ENCODE measurements at regions not wholly inside any gene's neighbourhood (a gene's known extent, or its start where the extent isn't known, plus 50 kb on each side); places are given as distances from the start of the nearest gene placed in this dataset.

DNA sequence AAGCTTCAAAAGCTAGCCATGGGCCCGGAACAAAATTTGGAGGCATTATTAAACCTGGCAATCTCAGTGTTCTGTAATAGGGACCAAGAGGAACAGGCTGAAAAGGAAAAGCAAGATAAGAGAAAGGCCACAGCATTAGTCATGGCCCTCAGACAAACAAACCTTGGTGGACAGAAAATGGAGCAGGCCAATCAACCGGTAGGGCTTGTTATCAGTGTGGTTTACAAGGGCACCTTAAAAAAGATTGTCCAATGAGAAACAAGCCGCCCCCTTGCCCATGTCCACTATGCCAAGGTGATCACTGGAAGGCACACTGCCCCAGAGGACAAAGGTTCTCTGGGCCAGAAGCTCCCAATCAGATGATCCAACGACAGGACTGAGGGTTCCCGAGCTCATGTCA is 653.9 kb upstream of the TMEM132C start:
- H3K79me2 ChIP-seq (ENCODE audit: control insufficient read depth, insufficient read depth, low read length) = no peaks in the 10 kb centered on the region
- H3K27me3 Mint-ChIP-seq = no peaks in the 10 kb centered on the region
- WGBS (ENCODE audit: insufficient coverage) = 93% methylated on average over 5 of the region's 5 CpGs
- no peak overlapping the region for H2AFZ ChIP-seq (ENCODE audit: insufficient read depth, low read depth, low read length, poor library complexity, severe bottlenecking)
- no peak overlapping the region for H3K9ac ChIP-seq (ENCODE audit: low read length)
- ATAC-seq (ENCODE audit: low read depth) (no peak), DNase-seq (no peak)
- H3K9me3 Mint-ChIP-seq (ENCODE audit: insufficient read depth) = peaks cover 3% of the 10 kb centered on the region
- no peaks in the 10 kb centered on the region for H3K9me3 ChIP-seq (ENCODE audit: control extremely low read depth in 1 of 3, control insufficient read depth in 2 of 3, insufficient read depth in 1 of 3, low read length in 2 of 3)
- no peaks in the 10 kb centered on the region for H3K36me3 ChIP-seq (replicated peaks in 1 of 2; ENCODE audit: control extremely low read depth in 1 of 2, control insufficient read depth in 1 of 2, extremely low read depth in 1 of 2, insufficient read depth in 2 of 2, low read length in 1 of 2)
- intact Hi-C loops (cut with micrococcal nuclease) = no loop called here
- no peaks in the 10 kb centered on the region for H3K4me1 ChIP-seq (ENCODE audit: control insufficient read depth in 2 of 2, insufficient read depth in 2 of 2, low read length in 2 of 2)
- H3K4me3 ChIP-seq (ENCODE audit: control extremely low read depth in 1 of 5, extremely low read depth in 1 of 5, insufficient read depth in 1 of 5, low read depth in 2 of 5, low read length in 4 of 5) = no peak overlapping the region
- no peak overlapping the region for H3K27ac Mint-ChIP-seq
- POLR2A ChIA-PET = no interaction called here
- H4K20me1 ChIP-seq (ENCODE audit: control insufficient read depth, insufficient read depth, low read length, poor library complexity, severe bottlenecking) = no peaks in the 10 kb centered on the region
- CTCF ChIA-PET = no interaction called here
- H3K27me3 ChIP-seq (replicated peaks in 1 of 4; ENCODE audit: control extremely low read depth in 1 of 4, control insufficient read depth in 3 of 4, insufficient read depth in 4 of 4, low read length in 3 of 4) = no peaks in the 10 kb centered on the region
- TF ChIP-seq EZH2 (IDR thresholded peaks at IDR 0.05; ENCODE audit: borderline replicate concordance, insufficient read depth, low read depth, low read length, poor library complexity, severe bottlenecking) = no peak
- TF ChIP-seq, protein P1, sequence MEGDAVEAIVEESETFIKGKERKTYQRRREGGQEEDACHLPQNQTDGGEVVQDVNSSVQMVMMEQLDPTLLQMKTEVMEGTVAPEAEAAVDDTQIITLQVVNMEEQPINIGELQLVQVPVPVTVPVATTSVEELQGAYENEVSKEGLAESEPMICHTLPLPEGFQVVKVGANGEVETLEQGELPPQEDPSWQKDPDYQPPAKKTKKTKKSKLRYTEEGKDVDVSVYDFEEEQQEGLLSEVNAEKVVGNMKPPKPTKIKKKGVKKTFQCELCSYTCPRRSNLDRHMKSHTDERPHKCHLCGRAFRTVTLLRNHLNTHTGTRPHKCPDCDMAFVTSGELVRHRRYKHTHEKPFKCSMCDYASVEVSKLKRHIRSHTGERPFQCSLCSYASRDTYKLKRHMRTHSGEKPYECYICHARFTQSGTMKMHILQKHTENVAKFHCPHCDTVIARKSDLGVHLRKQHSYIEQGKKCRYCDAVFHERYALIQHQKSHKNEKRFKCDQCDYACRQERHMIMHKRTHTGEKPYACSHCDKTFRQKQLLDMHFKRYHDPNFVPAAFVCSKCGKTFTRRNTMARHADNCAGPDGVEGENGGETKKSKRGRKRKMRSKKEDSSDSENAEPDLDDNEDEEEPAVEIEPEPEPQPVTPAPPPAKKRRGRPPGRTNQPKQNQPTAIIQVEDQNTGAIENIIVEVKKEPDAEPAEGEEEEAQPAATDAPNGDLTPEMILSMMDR (IDR thresholded peaks at IDR 0.05) = no peak
- H3K27ac ChIP-seq (ENCODE audit: low read length in 2 of 2) = no peak overlapping the region
- no peak overlapping the region for H3K4me3 Mint-ChIP-seq
- H3K4me2 ChIP-seq (replicated peaks; ENCODE audit: low read depth, low read length, poor library complexity, severe bottlenecking) = no peak overlapping the region
- H3K4me1 Mint-ChIP-seq = no peaks in the 10 kb centered on the region

DNA sequence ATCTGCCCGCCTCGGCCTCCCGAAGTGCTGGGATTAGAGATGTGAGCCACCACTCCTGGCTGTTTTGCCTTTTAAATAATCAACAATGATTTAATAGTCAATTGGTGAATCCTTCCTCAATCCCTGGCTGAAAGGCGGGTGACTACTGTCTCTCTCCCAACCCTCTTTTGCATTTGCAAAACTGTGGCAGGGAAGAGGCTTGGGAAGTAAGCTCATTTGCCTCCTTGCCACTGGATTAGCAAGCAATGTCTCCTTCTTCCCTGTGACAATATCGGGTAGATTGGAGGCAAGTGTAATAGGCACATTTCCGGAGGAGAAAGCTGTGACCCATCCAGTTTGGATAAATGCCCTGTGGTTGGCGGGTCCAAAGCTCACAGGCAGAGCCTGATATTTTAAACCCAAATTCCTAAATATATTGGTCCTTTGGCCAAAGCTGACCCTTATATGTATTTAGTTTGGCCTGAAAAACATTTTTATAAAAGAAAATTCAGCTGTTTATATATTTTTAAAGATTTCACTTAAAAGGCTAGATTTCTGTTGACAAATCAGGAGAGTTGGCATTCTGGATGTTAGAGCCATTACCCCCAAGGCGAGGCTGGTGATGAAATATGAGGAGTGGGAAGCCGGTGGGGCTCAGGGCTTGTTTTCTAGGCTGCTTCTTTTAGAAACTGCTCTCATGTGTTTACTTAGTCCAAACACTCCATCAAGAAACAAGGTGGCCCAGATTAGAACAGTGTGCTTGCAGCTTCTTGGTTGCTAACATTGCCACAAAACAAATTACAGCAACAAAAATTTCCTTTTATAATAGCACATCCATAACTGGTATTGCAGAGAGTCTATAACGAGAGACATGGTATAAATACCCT is 646.9 kb upstream of the TMEM132C start:
- no peak for DNase-seq

More for the DNA sequence above, 646.9 kb upstream of the TMEM132C start:
- TF ChIP-seq, protein P1 (IDR thresholded peaks at IDR 0.05) = no peak
- no peak for TF ChIP-seq EZH2 (IDR thresholded peaks at IDR 0.05; ENCODE audit: borderline replicate concordance, insufficient read depth, low read depth, low read length, poor library complexity, severe bottlenecking)
- Mint-ChIP-seq H3K27ac (no peak overlapping the region), H3K9me3 (ENCODE audit: insufficient read depth) (peaks cover 8% of the 10 kb centered on the region), H3K4me3 (no peak overlapping the region), H3K4me1 (no peaks in the 10 kb centered on the region), H3K27me3 (no peaks in the 10 kb centered on the region)
- Histone ChIP-seq H3K4me2 (replicated peaks; ENCODE audit: low read depth, low read length, poor library complexity, severe bottlenecking) (no peak overlapping the region), H3K4me3 (ENCODE audit: control extremely low read depth in 1 of 5, extremely low read depth in 1 of 5, insufficient read depth in 1 of 5, low read depth in 2 of 5, low read length in 4 of 5) (no peak overlapping the region), H3K27ac (ENCODE audit: low read length in 2 of 2) (no peak overlapping the region), H4K20me1 (ENCODE audit: control insufficient read depth, insufficient read depth, low read length, poor library complexity, severe bottlenecking) (no peaks in the 10 kb centered on the region), H3K4me1 (ENCODE audit: control insufficient read depth in 2 of 2, insufficient read depth in 2 of 2, low read length in 2 of 2) (no peaks in the 10 kb centered on the region), H3K9ac (ENCODE audit: low read length) (no peak overlapping the region), H3K36me3 (replicated peaks in 1 of 2; ENCODE audit: control extremely low read depth in 1 of 2, control insufficient read depth in 1 of 2, extremely low read depth in 1 of 2, insufficient read depth in 2 of 2, low read length in 1 of 2) (no peaks in the 10 kb centered on the region), H3K27me3 (replicated peaks in 1 of 4; ENCODE audit: control extremely low read depth in 1 of 4, control insufficient read depth in 3 of 4, insufficient read depth in 4 of 4, low read length in 3 of 4) (no peaks in the 10 kb centered on the region), H2AFZ (ENCODE audit: insufficient read depth, low read depth, low read length, poor library complexity, severe bottlenecking) (no peak overlapping the region), H3K9me3 (ENCODE audit: control extremely low read depth in 1 of 3, control insufficient read depth in 2 of 3, insufficient read depth in 1 of 3, low read length in 2 of 3) (peaks cover 0 to 6% (median 0%) of the 10 kb centered on the region in 3 donors), H3K79me2 (ENCODE audit: control insufficient read depth, insufficient read depth, low read length) (no peaks in the 10 kb centered on the region)
- no peak for ATAC-seq (ENCODE audit: low read depth)
- intact Hi-C loops (cut with micrococcal nuclease) = no loop called here
- ChIA-PET CTCF (no interaction called here), POLR2A (no interaction called here)
- WGBS (ENCODE audit: insufficient coverage) = 60% methylated on average over 1 of the region's 10 CpGs

Data from B cell (primary cell).